DND-41 (cell line): ENCODE measurements at regions not wholly inside any gene's neighbourhood (a gene's known extent, or its start where the extent isn't known, plus 50 kb on each side); places are given as distances from the start of the nearest gene placed in this dataset.

ENCODE experiments used
- EZH2 ChIP-seq: IDR thresholded peaks from 3 replicates; pipeline ENCODE4 v1.6.1; 2012; ENCODE audit warnings: borderline replicate concordance, low read depth, mild to moderate bottlenecking, moderate library complexity, low read length, inconsistent platforms; ENCODE audit not compliant: severe bottlenecking
- TF ChIP-seq, protein P1 (sequence below): IDR thresholded peaks from 2 replicates; pipeline ENCODE4 v1.5.1; 2012; ENCODE audit warnings: borderline replicate concordance, low read length, moderate library complexity, mild to moderate bottlenecking; ENCODE audit not compliant: poor library complexity, severe bottlenecking; ENCODE audit errors: extremely low read depth

DNA sequence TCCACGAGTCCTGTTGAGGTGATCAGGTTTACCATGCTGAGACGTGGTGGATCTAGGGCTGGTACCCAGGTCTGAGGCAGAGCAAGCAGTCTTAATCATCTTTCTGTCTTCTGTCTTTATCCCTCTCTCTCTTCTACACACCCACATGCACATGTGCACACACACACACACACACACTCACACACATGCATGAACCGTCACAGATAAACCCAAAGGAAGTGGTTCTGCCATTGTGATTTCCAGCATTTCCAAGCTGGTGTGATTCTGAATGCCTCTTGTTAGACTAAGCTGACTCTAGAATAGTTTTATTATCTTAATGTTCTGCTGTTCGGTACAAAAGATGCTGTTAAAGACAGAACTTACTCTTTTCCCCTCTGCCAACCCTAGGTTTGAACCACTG, 411.8 kb upstream of the SALL1 start:
- TF ChIP-seq, protein P1, sequence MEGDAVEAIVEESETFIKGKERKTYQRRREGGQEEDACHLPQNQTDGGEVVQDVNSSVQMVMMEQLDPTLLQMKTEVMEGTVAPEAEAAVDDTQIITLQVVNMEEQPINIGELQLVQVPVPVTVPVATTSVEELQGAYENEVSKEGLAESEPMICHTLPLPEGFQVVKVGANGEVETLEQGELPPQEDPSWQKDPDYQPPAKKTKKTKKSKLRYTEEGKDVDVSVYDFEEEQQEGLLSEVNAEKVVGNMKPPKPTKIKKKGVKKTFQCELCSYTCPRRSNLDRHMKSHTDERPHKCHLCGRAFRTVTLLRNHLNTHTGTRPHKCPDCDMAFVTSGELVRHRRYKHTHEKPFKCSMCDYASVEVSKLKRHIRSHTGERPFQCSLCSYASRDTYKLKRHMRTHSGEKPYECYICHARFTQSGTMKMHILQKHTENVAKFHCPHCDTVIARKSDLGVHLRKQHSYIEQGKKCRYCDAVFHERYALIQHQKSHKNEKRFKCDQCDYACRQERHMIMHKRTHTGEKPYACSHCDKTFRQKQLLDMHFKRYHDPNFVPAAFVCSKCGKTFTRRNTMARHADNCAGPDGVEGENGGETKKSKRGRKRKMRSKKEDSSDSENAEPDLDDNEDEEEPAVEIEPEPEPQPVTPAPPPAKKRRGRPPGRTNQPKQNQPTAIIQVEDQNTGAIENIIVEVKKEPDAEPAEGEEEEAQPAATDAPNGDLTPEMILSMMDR, result no peak
- no peak for TF ChIP-seq EZH2
